GM12878 (cell line): ENCODE measurements at regions not wholly inside any gene's neighbourhood (a gene's known extent, or its start where the extent isn't known, plus 50 kb on each side); places are given as distances from the start of the nearest gene placed in this dataset.

ENCODE experiments used
- ATAC-seq: fragments of 200-7000 bp; cut with Tn5 transposase; 3 replicates; pipeline ENCODE4 v1.9.1; 2020; ENCODE audit warnings: mild to moderate bottlenecking, moderate library complexity
- BruUV-seq: library from RNA; stranded (reverse); fragments of 400-500 nt; replicated peaks from 2 replicates; lab custom pipeline; 2021; lab: Mats Ljungman, UMichigan
- CTCF ChIA-PET: fragments of 300-600 bp; sonication (Branson Sonifier 250); formaldehyde crosslinking; extraction: SDS; loops from one replicate; lab custom pipeline; 2021; ENCODE audit warnings: inconsistent platforms; lab: Yijun Ruan, JAX
- POLR2A ChIA-PET: fragments of 350-600 bp; formaldehyde crosslinking; extraction: SDS; loops from one replicate; lab custom pipeline; 2021; ENCODE audit warnings: inconsistent platforms; lab: Charles Lee
- RAD21 ChIA-PET: fragments of 300-600 bp; sonication (Branson Sonifier 250); formaldehyde crosslinking; loops from one replicate; lab custom pipeline; 2023; ENCODE audit warnings: antibody characterized with exemption; ENCODE audit not compliant: unreplicated experiment; lab: Charles Lee
- SMC1A ChIA-PET: fragments of 300-600 bp; sonication (Branson Sonifier 250); formaldehyde crosslinking; loops from one replicate; lab custom pipeline; 2023; ENCODE audit not compliant: unreplicated experiment, uncharacterized antibody; lab: Charles Lee
- DNase-seq: peaks from one replicate; pipeline ENCODE4 v3.0.0-alpha.2; 2011; ENCODE audit warnings: low read depth, low spot score
- FAIRE-seq: peaks from 3 replicates; lab custom pipeline; 2011; peaks lifted over from hg19 to GRCh38; lab: Jason Lieb, UNC
- H2AFZ ChIP-seq: 2 replicates; pipeline ENCODE4 v1.6.0; 2011; ENCODE audit warnings: low read depth, low read length, control low read depth; ENCODE audit not compliant: control insufficient read depth
- H3K27ac ChIP-seq: 2 replicates; pipeline ENCODE4 v1.5.1; 2011; ENCODE audit warnings: control low read depth; ENCODE audit not compliant: control insufficient read depth, insufficient read depth
- H3K27me3 ChIP-seq, 2 experiments: replicated peaks in 1 of 2; 2 replicates each; pipeline versions ENCODE4 v1.6.0 to v1.6.1; 2011; ENCODE audit warnings: low read length in 1 of 2; ENCODE audit not compliant: control insufficient read depth in 2 of 2, insufficient read depth in 2 of 2
- H3K36me3 ChIP-seq, 2 experiments: 2 replicates each; pipeline ENCODE4 v1.5.1; 2011; ENCODE audit warnings: low read length in 1 of 2; ENCODE audit not compliant: control insufficient read depth in 2 of 2, insufficient read depth in 2 of 2
- H3K4me1 ChIP-seq: 2 replicates; pipeline ENCODE4 v1.6.1; 2011; ENCODE audit warnings: mild to moderate bottlenecking, low read length, moderate library complexity, mixed read lengths; ENCODE audit not compliant: control insufficient read depth, insufficient read depth
- H3K4me2 ChIP-seq: 2 replicates; pipeline ENCODE4 v1.6.0; 2011; ENCODE audit warnings: control low read depth; ENCODE audit not compliant: control insufficient read depth, insufficient read depth
- H3K4me3 ChIP-seq: fragments of 200-600 bp; sonication (generic); 2 replicates; pipeline ENCODE4 v1.5.1; 2016
- H3K79me2 ChIP-seq: 2 replicates; pipeline ENCODE4 v1.6.0; 2011; ENCODE audit warnings: low read length; ENCODE audit not compliant: control insufficient read depth, insufficient read depth
- H3K9ac ChIP-seq: 2 replicates; pipeline ENCODE4 v1.8.0; 2011; ENCODE audit warnings: low read length, control low read depth, mixed read lengths; ENCODE audit not compliant: control insufficient read depth, insufficient read depth
- H3K9me3 ChIP-seq: replicated peaks from 3 replicates; pipeline ENCODE4 v1.5.1; 2011; ENCODE audit warnings: mild to moderate bottlenecking, low read length; ENCODE audit not compliant: control insufficient read depth, insufficient read depth
- H4K20me1 ChIP-seq: 2 replicates; pipeline ENCODE4 v1.6.0; 2011; ENCODE audit not compliant: control insufficient read depth, insufficient read depth
- CBX5 ChIP-seq: sonication (generic); IDR thresholded peaks from 2 replicates; pipeline ENCODE4 v1.6.1; 2016; ENCODE audit warnings: low read depth, moderate library complexity, mild to moderate bottlenecking, inconsistent platforms
- DPF2 ChIP-seq: fragments of 450-650 bp; IDR thresholded peaks from 2 replicates; pipeline ENCODE4 v1.6.1; 2017; ENCODE audit warnings: mild to moderate bottlenecking
- JUNB ChIP-seq: IDR thresholded peaks from 2 replicates; pipeline ENCODE4 v1.6.1; 2016; ENCODE audit warnings: antibody characterized with exemption, mild to moderate bottlenecking
- KAT2A ChIP-seq: conservative IDR thresholded peaks from 2 replicates; pipeline ENCODE4 v1.6.1; 2011; ENCODE audit warnings: low read depth, low read length; ENCODE audit not compliant: control insufficient read depth
- MEF2B ChIP-seq: fragments of 450-650 bp; IDR thresholded peaks from 2 replicates; pipeline ENCODE4 v1.6.1; 2018; ENCODE audit warnings: mild to moderate bottlenecking, moderate library complexity; ENCODE audit not compliant: partially characterized antibody, poor library complexity, severe bottlenecking
- MLLT1 ChIP-seq: fragments of 450-650 bp; IDR thresholded peaks from 2 replicates; pipeline ENCODE4 v1.6.1; 2016; ENCODE audit warnings: mild to moderate bottlenecking
- NFYB ChIP-seq: IDR thresholded peaks from 2 replicates; pipeline ENCODE4 v1.6.1; 2011; ENCODE audit warnings: low read depth, mild to moderate bottlenecking, low read length, improper control_type of control experiment, moderate library complexity; ENCODE audit not compliant: insufficient read depth
- RB1 ChIP-seq: fragments of 450-650 bp; formaldehyde crosslinking; IDR thresholded peaks from 2 replicates; pipeline ENCODE4 v1.6.1; 2017; ENCODE audit warnings: mild to moderate bottlenecking, borderline replicate concordance
- RCOR1 ChIP-seq: conservative IDR thresholded peaks from 2 replicates; pipeline ENCODE4 v1.6.1; 2012; ENCODE audit warnings: low read depth, low read length, improper control_type of control experiment
- ZNF24 ChIP-seq: fragments of 450-650 bp; IDR thresholded peaks from 2 replicates; pipeline ENCODE4 v1.6.1; 2017; ENCODE audit warnings: antibody characterized with exemption, mild to moderate bottlenecking
- WGBS: methylation state at CpG from one replicate; pipeline ENCODE4 v1.1.6; 2016; ENCODE audit warnings: low lambda C conversion rate; ENCODE audit not compliant: insufficient replicate concordance, insufficient coverage; ENCODE audit errors: missing lambda C conversion rate; 5-methylcytosine and 5-hydroxymethylcytosine counted together
- in situ Hi-C: fragments of 300-500 bp; cut with MboI; formaldehyde crosslinking; loops from 9 replicates; pipeline ENCODE4 v1.14.3; 2018; ENCODE audit warnings: mixed read lengths
- intact Hi-C: fragments of 100-400 bp; cut with micrococcal nuclease; formaldehyde crosslinking; loops from one replicate; pipeline ENCODE4 v1.14.2; 2022; ENCODE audit not compliant: unreplicated experiment
- TF ChIP-seq, protein P1 (sequence below): fragments of 450-650 bp; IDR thresholded peaks from 2 replicates; pipeline ENCODE4 v1.6.1; 2018; ENCODE audit warnings: mild to moderate bottlenecking, low read depth, moderate library complexity; ENCODE audit not compliant: partially characterized antibody
- TF ChIP-seq, protein P2 (sequence below): fragments of 450-650 bp; IDR thresholded peaks from 2 replicates; pipeline ENCODE4 v1.6.1; 2017; ENCODE audit warnings: low read depth, mild to moderate bottlenecking, moderate library complexity

DNA sequence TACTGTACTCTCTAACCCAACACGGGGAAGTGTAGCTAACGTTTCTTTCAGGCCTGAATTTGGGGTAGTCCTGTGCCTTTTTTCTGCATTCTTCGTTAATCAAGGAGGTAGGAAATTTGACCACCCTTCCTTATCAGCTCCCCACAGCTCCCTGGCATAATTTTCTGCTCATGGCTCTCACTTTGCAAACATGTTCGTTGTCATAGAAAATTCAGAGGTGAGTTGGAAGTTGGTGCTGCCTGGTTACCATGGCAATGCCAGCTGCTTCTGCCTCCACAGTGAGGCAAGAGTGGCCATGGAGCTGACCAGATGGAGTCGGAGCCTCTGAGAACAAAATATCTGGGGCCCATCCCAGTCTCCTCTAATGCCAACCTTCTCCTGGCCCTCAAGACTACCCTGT lies 116.6 kb upstream of the BOD1 start:
- 96% methylated on average over 5 of the region's 5 CpGs for WGBS
- ChIA-PET CTCF (interaction anchor here (0.7 to 1.2 kb wide), 4 partner anchors 9 to 344 kb away, joined by 3 to 5 read pairs (median 3); no protein-coding TSS in a partner anchor), SMC1A (interaction anchor here (0.8 to 4.4 kb wide), 6 partner anchors 9 to 192 kb away, joined by 3 to 28 read pairs (median 8); no protein-coding TSS in a partner anchor), POLR2A (interaction anchor here (1.1 kb wide), 1 partner anchor 26 kb away, joined by 3 read pairs; no protein-coding TSS in a partner anchor), RAD21 (interaction anchor here (1.1 to 3.2 kb wide), 5 partner anchors 8 to 192 kb away, joined by 3 to 22 read pairs (median 4); no protein-coding TSS in a partner anchor)
- Histone ChIP-seq H3K4me1 (peaks cover 48% of the 10 kb centered on the region), H3K4me3 (no peak overlapping the region), H3K36me3 (no peaks in the 10 kb centered on the region), H3K9ac (no peak overlapping the region), H3K27ac (no peak overlapping the region), H3K79me2 (no peaks in the 10 kb centered on the region), H3K9me3 (no peaks in the 10 kb centered on the region), H2AFZ (no peak overlapping the region), H4K20me1 (no peaks in the 10 kb centered on the region), H3K4me2 (no peak overlapping the region), H3K27me3 (no peaks in the 10 kb centered on the region)
- FAIRE-seq (no peak), ATAC-seq (no peak), DNase-seq (no peak)
- BruUV-seq = no TSS peak
- intact Hi-C loops (no loop called here), in situ Hi-C loops (no loop called here)
- TF ChIP-seq MLLT1 (no peak), DPF2 (no peak), NFYB (no peak), ZNF24 (no peak), CBX5 (no peak), KAT2A (no peak), MEF2B (no peak), JUNB (no peak), RCOR1 (no peak), RB1 (no peak)
- TF ChIP-seq, protein P1, sequence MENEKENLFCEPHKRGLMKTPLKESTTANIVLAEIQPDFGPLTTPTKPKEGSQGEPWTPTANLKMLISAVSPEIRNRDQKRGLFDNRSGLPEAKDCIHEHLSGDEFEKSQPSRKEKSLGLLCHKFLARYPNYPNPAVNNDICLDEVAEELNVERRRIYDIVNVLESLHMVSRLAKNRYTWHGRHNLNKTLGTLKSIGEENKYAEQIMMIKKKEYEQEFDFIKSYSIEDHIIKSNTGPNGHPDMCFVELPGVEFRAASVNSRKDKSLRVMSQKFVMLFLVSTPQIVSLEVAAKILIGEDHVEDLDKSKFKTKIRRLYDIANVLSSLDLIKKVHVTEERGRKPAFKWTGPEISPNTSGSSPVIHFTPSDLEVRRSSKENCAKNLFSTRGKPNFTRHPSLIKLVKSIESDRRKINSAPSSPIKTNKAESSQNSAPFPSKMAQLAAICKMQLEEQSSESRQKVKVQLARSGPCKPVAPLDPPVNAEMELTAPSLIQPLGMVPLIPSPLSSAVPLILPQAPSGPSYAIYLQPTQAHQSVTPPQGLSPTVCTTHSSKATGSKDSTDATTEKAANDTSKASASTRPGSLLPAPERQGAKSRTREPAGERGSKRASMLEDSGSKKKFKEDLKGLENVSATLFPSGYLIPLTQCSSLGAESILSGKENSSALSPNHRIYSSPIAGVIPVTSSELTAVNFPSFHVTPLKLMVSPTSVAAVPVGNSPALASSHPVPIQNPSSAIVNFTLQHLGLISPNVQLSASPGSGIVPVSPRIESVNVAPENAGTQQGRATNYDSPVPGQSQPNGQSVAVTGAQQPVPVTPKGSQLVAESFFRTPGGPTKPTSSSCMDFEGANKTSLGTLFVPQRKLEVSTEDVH = no peak
- TF ChIP-seq, protein P2, sequence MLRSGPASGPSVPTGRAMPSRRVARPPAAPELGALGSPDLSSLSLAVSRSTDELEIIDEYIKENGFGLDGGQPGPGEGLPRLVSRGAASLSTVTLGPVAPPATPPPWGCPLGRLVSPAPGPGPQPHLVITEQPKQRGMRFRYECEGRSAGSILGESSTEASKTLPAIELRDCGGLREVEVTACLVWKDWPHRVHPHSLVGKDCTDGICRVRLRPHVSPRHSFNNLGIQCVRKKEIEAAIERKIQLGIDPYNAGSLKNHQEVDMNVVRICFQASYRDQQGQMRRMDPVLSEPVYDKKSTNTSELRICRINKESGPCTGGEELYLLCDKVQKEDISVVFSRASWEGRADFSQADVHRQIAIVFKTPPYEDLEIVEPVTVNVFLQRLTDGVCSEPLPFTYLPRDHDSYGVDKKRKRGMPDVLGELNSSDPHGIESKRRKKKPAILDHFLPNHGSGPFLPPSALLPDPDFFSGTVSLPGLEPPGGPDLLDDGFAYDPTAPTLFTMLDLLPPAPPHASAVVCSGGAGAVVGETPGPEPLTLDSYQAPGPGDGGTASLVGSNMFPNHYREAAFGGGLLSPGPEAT = no peak
- TF ChIP-seq, all 136 proteins: peak for 0
